Neural cell (in vitro differentiated cells): ENCODE measurements at regions not wholly inside any gene's neighbourhood (a gene's known extent, or its start where the extent isn't known, plus 50 kb on each side); places are given as distances from the start of the nearest gene placed in this dataset.
A peak's percentile ranks its signal among the peaks of the same experiment; 100 is the strongest.

ENCODE experiments used
- H2AFZ ChIP-seq: fragments of 200-600, 300-800 bp; sonication (generic), shearing (Covaris generic); 2 replicates; pipeline ENCODE4 v1.6.0; 2014; ENCODE audit warnings: low read depth, mild to moderate bottlenecking, antibody characterized with exemption, low read length, moderate library complexity
- H3F3A ChIP-seq: fragments of 200-600 bp; shearing (Covaris generic); 2 replicates; pipeline ENCODE4 v1.6.1; 2016; ENCODE audit warnings: mild to moderate bottlenecking, moderate library complexity, mixed read lengths, antibody characterized with exemption, low read length; ENCODE audit not compliant: insufficient read depth, poor library complexity, severe bottlenecking
- H3K27ac ChIP-seq: fragments of 200-600, 300-800 bp; sonication (generic), shearing (Covaris generic); 2 replicates; pipeline ENCODE4 v1.5.1; 2014; ENCODE audit warnings: mild to moderate bottlenecking, low read length, moderate library complexity
- H3K27me3 ChIP-seq: fragments of 300-800, 200-600 bp; sonication (generic), shearing (Covaris generic); 2 replicates; pipeline ENCODE4 v1.6.0; 2014; ENCODE audit warnings: mild to moderate bottlenecking, low read depth, low read length, moderate library complexity; ENCODE audit not compliant: insufficient read depth
- H3K36me3 ChIP-seq: fragments of 300-800, 200-600 bp; sonication (generic), shearing (Covaris generic); 2 replicates; pipeline ENCODE4 v1.5.1; 2014; ENCODE audit warnings: mild to moderate bottlenecking, antibody characterized with exemption, low read length, moderate library complexity; ENCODE audit not compliant: insufficient read depth
- H3K4me2 ChIP-seq: fragments of 300-800, 200-600 bp; sonication (generic), shearing (Covaris generic); 2 replicates; pipeline ENCODE4 v1.6.0; 2014; ENCODE audit warnings: mild to moderate bottlenecking, low read length
- H3K4me3 ChIP-seq: fragments of 300-800, 200-600 bp; sonication (generic), shearing (Covaris generic); 2 replicates; pipeline ENCODE4 v1.5.1; 2014; ENCODE audit warnings: mild to moderate bottlenecking, low read length, moderate library complexity
- H3K79me2 ChIP-seq: fragments of 200-600 bp; shearing (Covaris generic); replicated peaks from 2 replicates; pipeline ENCODE4 v1.6.0; 2014; ENCODE audit warnings: mild to moderate bottlenecking, low read length, moderate library complexity; ENCODE audit not compliant: insufficient read depth
- H3K9ac ChIP-seq: fragments of 300-800, 200-600 bp; sonication (generic), shearing (Covaris generic); 2 replicates; pipeline ENCODE4 v1.6.1; 2016; ENCODE audit warnings: mild to moderate bottlenecking, low read length, mixed read lengths
- H3K9me2 ChIP-seq: fragments of 200-600 bp; shearing (Covaris generic); 2 replicates; pipeline ENCODE4 v1.6.1; 2016; ENCODE audit warnings: mild to moderate bottlenecking, low read length, mixed read lengths; ENCODE audit not compliant: insufficient read depth
- H3K9me3 ChIP-seq: fragments of 200-600, 300-800 bp; sonication (generic), shearing (Covaris generic); 2 replicates; pipeline ENCODE4 v1.6.1; 2016; ENCODE audit warnings: mild to moderate bottlenecking, mixed run types, low read length, moderate library complexity, mixed read lengths
- H4K20me1 ChIP-seq: fragments of 200-600 bp; shearing (Covaris generic); 2 replicates; pipeline ENCODE4 v1.6.1; 2016; ENCODE audit warnings: mild to moderate bottlenecking, mixed run types; ENCODE audit not compliant: insufficient read depth
- CTCF ChIP-seq: fragments of 450-650 bp; IDR thresholded peaks from 2 replicates; pipeline ENCODE4 v1.5.1; 2014; ENCODE audit warnings: antibody characterized with exemption, mild to moderate bottlenecking, moderate library complexity; ENCODE audit not compliant: poor library complexity, severe bottlenecking
- EP300 ChIP-seq: fragments of 450-650 bp; conservative IDR thresholded peaks from 2 replicates; pipeline ENCODE4 v1.6.1; 2014; ENCODE audit warnings: antibody characterized with exemption, mild to moderate bottlenecking, moderate library complexity; ENCODE audit not compliant: poor library complexity, severe bottlenecking
- EZH2 ChIP-seq: fragments of 200-600, 300-800 bp; shearing (Covaris generic), sonication (generic); IDR thresholded peaks from 2 replicates; pipeline ENCODE4 v1.6.1; 2014; ENCODE audit warnings: antibody characterized with exemption, low read length, borderline replicate concordance, mild to moderate bottlenecking; ENCODE audit not compliant: insufficient read depth, poor library complexity, severe bottlenecking
- MXI1 ChIP-seq: fragments of 450-650 bp; conservative IDR thresholded peaks from 2 replicates; pipeline ENCODE4 v1.6.1; 2014; ENCODE audit warnings: antibody characterized with exemption, mild to moderate bottlenecking; ENCODE audit not compliant: poor library complexity, severe bottlenecking
- POLR2AphosphoS5 ChIP-seq: IDR thresholded peaks from 2 replicates; pipeline ENCODE4 v1.6.1; 2012
- RAD21 ChIP-seq: fragments of 450-650 bp; conservative IDR thresholded peaks from 2 replicates; pipeline ENCODE4 v1.6.1; 2014; ENCODE audit warnings: antibody characterized with exemption, mild to moderate bottlenecking, moderate library complexity
- REST ChIP-seq: IDR thresholded peaks from 2 replicates; pipeline ENCODE4 v1.6.1; 2012; ENCODE audit warnings: borderline replicate concordance
- SMC3 ChIP-seq: fragments of 450-650 bp; conservative IDR thresholded peaks from 2 replicates; pipeline ENCODE4 v1.6.1; 2014; ENCODE audit warnings: antibody characterized with exemption, mild to moderate bottlenecking, moderate library complexity; ENCODE audit not compliant: poor library complexity
- TAF1 ChIP-seq: IDR thresholded peaks from 2 replicates; pipeline ENCODE4 v1.6.1; 2012; ENCODE audit warnings: low read depth

GRCh38 chr1:4341421-4341820 is 313.0 kb upstream of the AJAP1 start:
- H3K36me3 ChIP-seq, result no peaks in the 10 kb centered on the region
- no peak overlapping the region for H3K4me3 ChIP-seq
- no peak overlapping the region for H3K27ac ChIP-seq
- no peak overlapping the region for H3K4me2 ChIP-seq
- H2AFZ ChIP-seq, result no peak overlapping the region
- no peaks in the 10 kb centered on the region for H3K9me3 ChIP-seq
- H3K27me3 ChIP-seq, result no peaks in the 10 kb centered on the region
- H3K9me2 ChIP-seq, result no peaks in the 10 kb centered on the region
- no peaks in the 10 kb centered on the region for H4K20me1 ChIP-seq
- no peaks in the 10 kb centered on the region for H3F3A ChIP-seq
- H3K79me2 ChIP-seq, result no peaks in the 10 kb centered on the region
- TF ChIP-seq REST (no peak), EP300 (no peak)
- H3K9ac ChIP-seq, result no peak overlapping the region

- Histone ChIP-seq H3F3A (no peaks in the 10 kb centered on the region), H3K4me3 (no peak overlapping the region), H3K27me3 (no peaks in the 10 kb centered on the region), H3K27ac (peak overlapping the region; percentile 47), H3K9me2 (no peaks in the 10 kb centered on the region), H3K36me3 (no peaks in the 10 kb centered on the region), H3K4me2 (no peak overlapping the region), H4K20me1 (no peaks in the 10 kb centered on the region), H3K9ac (no peak overlapping the region), H3K9me3 (no peaks in the 10 kb centered on the region), H2AFZ (no peak overlapping the region), H3K79me2 (no peaks in the 10 kb centered on the region)
- TF ChIP-seq POLR2AphosphoS5 (no peak), RAD21 (no peak), CTCF (no peak), EZH2 (no peak), SMC3 (no peak), REST (no peak), EP300 (no peak), MXI1 (no peak), TAF1 (no peak)
Measured at GRCh38 chr1:4344065-4344732, 310.2 kb upstream of the AJAP1 start.
